ENCODE measurements at regions not wholly inside any gene's neighbourhood (a gene's known extent, or its start where the extent isn't known, plus 50 kb on each side); places are given as distances from the start of the nearest gene placed in this dataset.
A peak's percentile ranks its signal among the peaks of the same experiment; 100 is the strongest.

GRCh38 chr11:131178596-131178995 is 191.8 kb upstream of the NTM start:
- H3K27ac ChIP-seq (ENCODE audit: low read depth in 1 of 2, low read length in 1 of 2) = no peak overlapping the region
- no peaks in the 10 kb centered on the region for H3K4me1 ChIP-seq (ENCODE audit: control insufficient read depth in 5 of 5, insufficient read depth in 5 of 5, low read length in 5 of 5)
- DNase-seq = peak in 2 of 3 donors; percentile 60 to 63
- H3K9me3 ChIP-seq (ENCODE audit: control insufficient read depth in 4 of 4, insufficient read depth in 3 of 4, low read length in 3 of 4) = peaks cover 0 to 2% (median 0%) of the 10 kb centered on the region in 4 donors
- no peak overlapping the region for H3K4me3 ChIP-seq
- no peak overlapping the region for H3K9ac ChIP-seq (ENCODE audit: insufficient read depth in 1 of 2, low read length in 2 of 2)
- ATAC-seq (ENCODE audit: insufficient read depth, low FRiP score) = no peak
- TF ChIP-seq CTCF (IDR thresholded peaks at IDR 0.05; ENCODE audit: control extremely low read depth, extremely low read depth) = no peak
- 70 to 87% methylated on average over 3 of the region's 3 CpGs for WGBS, 2 donors
- H3K36me3 ChIP-seq (ENCODE audit: control insufficient read depth in 4 of 4, insufficient read depth in 4 of 4, low read length in 4 of 4) = no peaks in the 10 kb centered on the region
- H3K27me3 ChIP-seq (ENCODE audit: control insufficient read depth in 3 of 3, insufficient read depth in 3 of 3, low read length in 2 of 3) = peaks cover 0 to 15% (median 0%) of the 10 kb centered on the region in 3 donors

- H3K4me1 ChIP-seq (ENCODE audit: control insufficient read depth in 5 of 5, insufficient read depth in 5 of 5, low read length in 5 of 5) = no peaks in the 10 kb centered on the region
- DNase-seq = no peak
- WGBS, 2 donors = 82 to 85% methylated on average over 4 of the region's 4 CpGs
- no peak overlapping the region for H3K4me3 ChIP-seq
- no peaks in the 10 kb centered on the region for H3K36me3 ChIP-seq (ENCODE audit: control insufficient read depth in 4 of 4, insufficient read depth in 4 of 4, low read length in 4 of 4)
- no peak overlapping the region for H3K27ac ChIP-seq (ENCODE audit: low read depth in 1 of 2, low read length in 1 of 2)
- ATAC-seq (ENCODE audit: insufficient read depth, low FRiP score) = no peak
- H3K9me3 ChIP-seq (ENCODE audit: control insufficient read depth in 4 of 4, insufficient read depth in 3 of 4, low read length in 3 of 4) = peaks cover 0 to under 1% (median 0%) of the 10 kb centered on the region in 4 donors
- H3K9ac ChIP-seq (ENCODE audit: insufficient read depth in 1 of 2, low read length in 2 of 2) = no peak overlapping the region
- no peak for TF ChIP-seq CTCF (IDR thresholded peaks at IDR 0.05; ENCODE audit: control extremely low read depth, extremely low read depth)
- peaks cover 0 to 15% (median 0%) of the 10 kb centered on the region in 3 donors for H3K27me3 ChIP-seq (ENCODE audit: control insufficient read depth in 3 of 3, insufficient read depth in 3 of 3, low read length in 2 of 3)
These were observed 190.6 kb upstream of the NTM start for GRCh38 chr11:131179836-131180235.

GRCh38 chr11:131185915-131186314 is 184.5 kb upstream of the NTM start:
- Histone ChIP-seq H3K9me3 (ENCODE audit: control insufficient read depth in 4 of 4, insufficient read depth in 3 of 4, low read length in 3 of 4) (no peaks in the 10 kb centered on the region), H3K9ac (ENCODE audit: insufficient read depth in 1 of 2, low read length in 2 of 2) (no peak overlapping the region), H3K27ac (ENCODE audit: low read depth in 1 of 2, low read length in 1 of 2) (no peak overlapping the region), H3K4me1 (ENCODE audit: control insufficient read depth in 5 of 5, insufficient read depth in 5 of 5, low read length in 5 of 5) (peaks cover 0 to 10% (median 0%) of the 10 kb centered on the region in 5 donors), H3K27me3 (ENCODE audit: control insufficient read depth in 3 of 3, insufficient read depth in 3 of 3, low read length in 2 of 3) (peaks cover 0 to 18% (median 0%) of the 10 kb centered on the region in 3 donors), H3K36me3 (ENCODE audit: control insufficient read depth in 4 of 4, insufficient read depth in 4 of 4, low read length in 4 of 4) (no peaks in the 10 kb centered on the region), H3K4me3 (no peak overlapping the region)
- DNase-seq (no peak), ATAC-seq (ENCODE audit: insufficient read depth, low FRiP score) (no peak)
- TF ChIP-seq CTCF (IDR thresholded peaks at IDR 0.05; ENCODE audit: control extremely low read depth, extremely low read depth) = no peak
- 68 to 84% methylated on average over 3 of the region's 3 CpGs for WGBS, 2 donors

GRCh38 chr11:131186629-131187101 is 183.8 kb upstream of the NTM start:
- DNase-seq (peak in 2 of 3 donors; percentile 37 to 42), ATAC-seq (ENCODE audit: insufficient read depth, low FRiP score) (peak; percentile 27)
- Histone ChIP-seq H3K27me3 (ENCODE audit: control insufficient read depth in 3 of 3, insufficient read depth in 3 of 3, low read length in 2 of 3) (peaks cover 0 to 15% (median 0%) of the 10 kb centered on the region in 3 donors), H3K4me1 (ENCODE audit: control insufficient read depth in 5 of 5, insufficient read depth in 5 of 5, low read length in 5 of 5) (peaks cover 0 to 10% (median 0%) of the 10 kb centered on the region in 5 donors), H3K4me3 (no peak overlapping the region), H3K36me3 (ENCODE audit: control insufficient read depth in 4 of 4, insufficient read depth in 4 of 4, low read length in 4 of 4) (no peaks in the 10 kb centered on the region), H3K27ac (ENCODE audit: low read depth in 1 of 2, low read length in 1 of 2) (no peak overlapping the region), H3K9me3 (ENCODE audit: control insufficient read depth in 4 of 4, insufficient read depth in 3 of 4, low read length in 3 of 4) (no peaks in the 10 kb centered on the region), H3K9ac (ENCODE audit: insufficient read depth in 1 of 2, low read length in 2 of 2) (no peak overlapping the region)
- TF ChIP-seq CTCF (IDR thresholded peaks at IDR 0.05; ENCODE audit: control extremely low read depth, extremely low read depth) = no peak
- 3 to 12% methylated on average over 10 of the region's 10 CpGs for WGBS, 2 donors
